SU-DHL-6 (cell line): ENCODE measurements at regions not wholly inside any gene's neighbourhood (a gene's known extent, or its start where the extent isn't known, plus 50 kb on each side); places are given as distances from the start of the nearest gene placed in this dataset.

Source experiments
- H2AFZ ChIP-seq: fragments of 200-600 bp; sonication (generic); 2 replicates; pipeline ENCODE4 v1.6.1; 2014; ENCODE audit warnings: low read depth, mild to moderate bottlenecking, moderate library complexity, mixed read lengths, antibody characterized with exemption, low read length; ENCODE audit not compliant: severe bottlenecking
- H3F3A ChIP-seq: fragments of 200-600 bp; shearing (Covaris generic); 2 replicates; pipeline ENCODE4 v1.6.0; 2016; ENCODE audit warnings: antibody characterized with exemption, mild to moderate bottlenecking; ENCODE audit not compliant: insufficient read depth
- H3K27ac ChIP-seq: fragments of 200-600 bp; sonication (generic); 2 replicates; pipeline ENCODE4 v1.5.1; 2016; ENCODE audit warnings: low read depth, mild to moderate bottlenecking, low read length, moderate library complexity, mixed read lengths
- H3K27me3 ChIP-seq: fragments of 200-600 bp; sonication (generic), shearing (Covaris generic); 2 replicates; pipeline ENCODE4 v1.6.0; 2014; ENCODE audit warnings: mild to moderate bottlenecking, low read length
- H3K36me3 ChIP-seq: fragments of 200-600 bp; sonication (generic); 2 replicates; pipeline ENCODE4 v1.6.1; 2014; ENCODE audit warnings: mild to moderate bottlenecking, low read length, mixed read lengths
- H3K4me2 ChIP-seq: fragments of 300-600, 200-600 bp; shearing (Covaris generic), sonication (generic); 2 replicates; pipeline ENCODE4 v1.6.0; 2014; ENCODE audit warnings: low read length, low read depth, mild to moderate bottlenecking; ENCODE audit not compliant: poor library complexity, severe bottlenecking
- H3K4me3 ChIP-seq: fragments of 200-600 bp; sonication (generic); 2 replicates; pipeline ENCODE4 v1.5.1; 2014; ENCODE audit warnings: antibody characterized with exemption, low read length, mild to moderate bottlenecking, mixed read lengths; ENCODE audit not compliant: insufficient read depth, poor library complexity, severe bottlenecking
- H3K79me2 ChIP-seq: fragments of 200-600 bp; sonication (generic); 2 replicates; pipeline ENCODE4 v1.6.1; 2014; ENCODE audit warnings: mild to moderate bottlenecking, low read length, moderate library complexity; ENCODE audit not compliant: insufficient read depth
- H3K9ac ChIP-seq: fragments of 200-600 bp; sonication (generic); 2 replicates; pipeline ENCODE4 v1.7.0; 2014; ENCODE audit warnings: mild to moderate bottlenecking, low read length
- H3K9me2 ChIP-seq: fragments of 200-600 bp; sonication (generic); replicated peaks from 2 replicates; pipeline ENCODE4 v1.6.1; 2014; ENCODE audit warnings: low read length; ENCODE audit not compliant: insufficient read depth
- H3K9me3 ChIP-seq: fragments of 200-600 bp; sonication (generic); 2 replicates; pipeline ENCODE4 v1.6.1; 2014; ENCODE audit warnings: low read length, mixed read lengths; ENCODE audit not compliant: insufficient read depth
- H4K20me1 ChIP-seq: fragments of 200-600 bp; sonication (generic); 2 replicates; pipeline ENCODE4 v1.6.1; 2014; ENCODE audit warnings: low read depth, mild to moderate bottlenecking, antibody characterized with exemption, low read length, moderate library complexity, mixed read lengths
- CTCF ChIP-seq: fragments of 200-600 bp; sonication (generic); IDR thresholded peaks from one replicate; pipeline ENCODE4 v1.5.1; 2017; ENCODE audit warnings: antibody characterized with exemption, mild to moderate bottlenecking, low read length, moderate library complexity; ENCODE audit not compliant: insufficient read depth, poor library complexity, severe bottlenecking
- EZH2phosphoT487 ChIP-seq: fragments of 200-600 bp; sonication (generic), shearing (Covaris generic); conservative IDR thresholded peaks from 2 replicates; pipeline ENCODE4 v1.6.1; 2018; ENCODE audit warnings: mild to moderate bottlenecking, antibody characterized with exemption, low read length, moderate library complexity, mixed read lengths

DNA sequence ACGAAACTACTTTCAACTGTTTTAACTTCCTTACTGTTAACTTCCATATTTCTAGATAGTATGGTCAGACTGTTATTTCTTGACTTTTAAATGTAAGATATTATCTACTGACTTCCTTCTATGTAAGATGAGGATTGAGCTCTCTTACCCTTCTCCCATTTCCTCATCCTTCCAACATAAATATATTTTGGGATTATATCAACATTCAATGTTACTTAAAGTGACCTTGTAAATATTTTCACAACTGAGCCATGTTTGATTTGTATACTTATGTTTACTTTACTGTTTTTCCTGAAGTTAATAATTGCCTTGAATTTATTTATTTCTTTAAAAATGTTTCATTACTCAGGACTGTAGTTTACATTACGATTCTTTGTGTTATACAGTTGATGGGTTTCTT lies 148.7 kb downstream of the ZIC5 start:
- H3K9me2 ChIP-seq: no peaks in the 10 kb centered on the region
- no peak overlapping the region for H2AFZ ChIP-seq
- TF ChIP-seq CTCF (no peak), EZH2phosphoT487 (no peak)
- no peaks in the 10 kb centered on the region for H3F3A ChIP-seq
- no peaks in the 10 kb centered on the region for H3K27me3 ChIP-seq
- no peaks in the 10 kb centered on the region for H3K79me2 ChIP-seq
- H3K4me3 ChIP-seq: no peak overlapping the region
- H4K20me1 ChIP-seq: no peaks in the 10 kb centered on the region
- no peaks in the 10 kb centered on the region for H3K9me3 ChIP-seq
- H3K36me3 ChIP-seq: no peaks in the 10 kb centered on the region
- H3K4me2 ChIP-seq: no peak overlapping the region
- H3K27ac ChIP-seq: no peak overlapping the region
- H3K9ac ChIP-seq: no peak overlapping the region

- H4K20me1 ChIP-seq: no peaks in the 10 kb centered on the region
- no peaks in the 10 kb centered on the region for H3K79me2 ChIP-seq
- no peak for TF ChIP-seq CTCF
- TF ChIP-seq EZH2phosphoT487: no peak
- no peak overlapping the region for H3K4me2 ChIP-seq
- H3K36me3 ChIP-seq: no peaks in the 10 kb centered on the region
- no peaks in the 10 kb centered on the region for H3F3A ChIP-seq
- H3K27me3 ChIP-seq: no peaks in the 10 kb centered on the region
- H3K27ac ChIP-seq: no peak overlapping the region
- H3K9me2 ChIP-seq: no peaks in the 10 kb centered on the region
- no peak overlapping the region for H3K9ac ChIP-seq
- no peak overlapping the region for H3K4me3 ChIP-seq
- no peaks in the 10 kb centered on the region for H3K9me3 ChIP-seq
- no peak overlapping the region for H2AFZ ChIP-seq
These were observed 149.8 kb downstream of the ZIC5 start for GRCh38 chr13:99821741-99822140.

- H3K27ac ChIP-seq: no peak overlapping the region
These were observed 151.6 kb downstream of the ZIC5 start for GRCh38 chr13:99819967-99820366.

More at GRCh38 chr13:99819967-99820366, 151.6 kb downstream of the ZIC5 start:
- Histone ChIP-seq H3K9me2 (no peaks in the 10 kb centered on the region), H3K36me3 (no peaks in the 10 kb centered on the region), H3K27me3 (no peaks in the 10 kb centered on the region), H3K9ac (no peak overlapping the region), H4K20me1 (no peaks in the 10 kb centered on the region), H3K79me2 (no peaks in the 10 kb centered on the region), H3F3A (no peaks in the 10 kb centered on the region), H2AFZ (no peak overlapping the region), H3K4me3 (no peak overlapping the region), H3K4me2 (no peak overlapping the region), H3K9me3 (no peaks in the 10 kb centered on the region)
- TF ChIP-seq CTCF (no peak), EZH2phosphoT487 (no peak)
